Occipital lobe (tissue), 1 donor: ENCODE measurements at regions not wholly inside any gene's neighbourhood (a gene's known extent, or its start where the extent isn't known, plus 50 kb on each side); places are given as distances from the start of the nearest gene placed in this dataset.

Source experiments
- DNase-seq: peaks from one replicate; lab custom pipeline; 2025; lab: John Stamatoyannopoulos, UW

- DNase-seq, result no peak
These were observed 346.1 kb downstream of the SIPA1L2 start for GRCh38 chr1:232283864-232284263.

- DNase-seq, result no peak
These were observed 347.4 kb downstream of the SIPA1L2 start for GRCh38 chr1:232282498-232282897.

- no peak for DNase-seq
These were observed 349.0 kb downstream of the SIPA1L2 start for GRCh38 chr1:232280910-232281309.

- no peak for DNase-seq
These were observed 350.0 kb downstream of the SIPA1L2 start for GRCh38 chr1:232279909-232280400.

- DNase-seq, result no peak
These were observed 351.0 kb downstream of the SIPA1L2 start for GRCh38 chr1:232278925-232279324.

- DNase-seq, result no peak
These were observed 353.3 kb downstream of the SIPA1L2 start for GRCh38 chr1:232276651-232277050.

GRCh38 chr1:232274999-232275710, 354.8 kb downstream of the SIPA1L2 start:
- DNase-seq, result no peak

GRCh38 chr1:232274236-232274855, 355.6 kb downstream of the SIPA1L2 start:
- no peak for DNase-seq

- DNase-seq, result no peak
These were observed 356.9 kb downstream of the SIPA1L2 start for GRCh38 chr1:232273011-232273410.

- no peak for DNase-seq
These were observed 357.8 kb downstream of the SIPA1L2 start for GRCh38 chr1:232271991-232272589.

GRCh38 chr1:232271299-232271698, 358.6 kb downstream of the SIPA1L2 start:
- DNase-seq, result no peak

- DNase-seq, result no peak
These were observed 359.9 kb downstream of the SIPA1L2 start for GRCh38 chr1:232269988-232270387.

- no peak for DNase-seq
These were observed 361.9 kb downstream of the SIPA1L2 start for GRCh38 chr1:232267837-232268598.

GRCh38 chr1:232267092-232267836, 362.7 kb downstream of the SIPA1L2 start:
- DNase-seq, result no peak

GRCh38 chr1:232263452-232263851, 366.5 kb downstream of the SIPA1L2 start:
- no peak for DNase-seq

- no peak for DNase-seq
These were observed 366.9 kb downstream of the SIPA1L2 start for GRCh38 chr1:232262991-232263390.

GRCh38 chr1:232260861-232261260, 369.1 kb downstream of the SIPA1L2 start:
- DNase-seq, result no peak

- DNase-seq, result no peak
These were observed 369.9 kb downstream of the SIPA1L2 start for GRCh38 chr1:232260045-232260444.

- no peak for DNase-seq
These were observed 370.6 kb downstream of the SIPA1L2 start for GRCh38 chr1:232259333-232259732.

- DNase-seq, result no peak
These were observed 377.3 kb downstream of the SIPA1L2 start for GRCh38 chr1:232252546-232253118.

- no peak for DNase-seq
These were observed 379.1 kb downstream of the SIPA1L2 start for GRCh38 chr1:232250838-232251237.
